A549 (cell line): ENCODE measurements at regions not wholly inside any gene's neighbourhood (a gene's known extent, or its start where the extent isn't known, plus 50 kb on each side); places are given as distances from the start of the nearest gene placed in this dataset.

Source experiments
- ATAC-seq, 2 experiments: fragments of 200-7000 bp in 1 of 2; fragments of >200 bp in 1 of 2; cut with Nextera tagmentation in 1 of 2; cut with Tn5 transposase in 1 of 2; 3 replicates each; pipeline versions ENCODE4 v1.8.0 to v1.9.1; 2018 to 2020; ENCODE audit warnings: mild to moderate bottlenecking in 1 of 2, moderate library complexity in 1 of 2
- CTCF ChIA-PET: fragments of 300-600 bp; sonication (Branson Sonifier 250); formaldehyde crosslinking; extraction: SDS; loops from one replicate; lab custom pipeline; 2021; ENCODE audit warnings: antibody characterized with exemption, inconsistent platforms; lab: Yijun Ruan, JAX
- POLR2A ChIA-PET: fragments of 350-600 bp; formaldehyde crosslinking; extraction: SDS; loops from one replicate; lab custom pipeline; 2021; ENCODE audit warnings: antibody characterized with exemption, inconsistent platforms; lab: Yijun Ruan, JAX
- DNase-seq, 2 experiments: peaks; one replicate each; pipeline versions ENCODE4 v3.0.0 to v3.0.0-alpha.2; 2011 to 2016; ENCODE audit warnings: low read depth in 1 of 2, low spot score in 1 of 2
- FAIRE-seq: peaks from 2 replicates; lab custom pipeline; 2011; peaks lifted over from hg19 to GRCh38; lab: Jason Lieb, UNC
- H3K27ac ChIP-seq, 2 experiments: fragments of >200 bp; sonication (Bioruptor Twin); formaldehyde crosslinking; 3 replicates each; pipeline ENCODE4 v1.5.1; 2016 to 2017
- H3K4me1 ChIP-seq: fragments of >200 bp; sonication (Bioruptor Twin); formaldehyde crosslinking; 3 replicates; pipeline ENCODE4 v1.6.1; 2016
- H3K4me2 ChIP-seq: fragments of >200 bp; sonication (Bioruptor Twin); formaldehyde crosslinking; 3 replicates; pipeline ENCODE4 v1.6.1; 2016
- H3K4me3 ChIP-seq: fragments of >200 bp; sonication (Bioruptor Twin); formaldehyde crosslinking; 3 replicates; pipeline ENCODE4 v1.5.1; 2016
- H3K9me3 ChIP-seq: fragments of >200 bp; sonication (Bioruptor Twin); formaldehyde crosslinking; 3 replicates; pipeline ENCODE4 v1.6.1; 2016
- ATOH8 ChIP-seq: fragments of 250-450 bp; sonication (Bioruptor Pico); IDR thresholded peaks from 2 replicates; pipeline ENCODE4 v1.5.0; 2020; ENCODE audit warnings: low read depth, mild to moderate bottlenecking, moderate library complexity
- BCL3 ChIP-seq: fragments of >200 bp; sonication (Bioruptor Twin); formaldehyde crosslinking; IDR thresholded peaks from 3 replicates; pipeline ENCODE4 v1.6.1; 2016
- BHLHE40 ChIP-seq: IDR thresholded peaks from 2 replicates; pipeline ENCODE4 v1.6.1; 2012; ENCODE audit warnings: low read depth, low read length, inconsistent platforms
- CBX2 ChIP-seq: fragments of 200-600 bp; sonication (generic); IDR thresholded peaks from 2 replicates; pipeline ENCODE4 v1.6.1; 2016; ENCODE audit warnings: low read depth, mild to moderate bottlenecking, borderline replicate concordance
- CHD4 ChIP-seq: fragments of 200-600 bp; sonication (generic); IDR thresholded peaks from 2 replicates; pipeline ENCODE4 v1.6.1; 2016; ENCODE audit warnings: antibody characterized with exemption, mild to moderate bottlenecking, borderline replicate concordance
- CTCF ChIP-seq: fragments of >200 bp; sonication (Bioruptor Twin); formaldehyde crosslinking; IDR thresholded peaks from 3 replicates; pipeline ENCODE4 v1.5.1; 2016
- EP300 ChIP-seq, 2 experiments: fragments of >200 bp; sonication (Bioruptor Twin); formaldehyde crosslinking; IDR thresholded peaks; 2 replicates in 1 of 2; 3 replicates in 1 of 2; pipeline ENCODE4 v1.6.1; 2016 to 2017
- FOSL2 ChIP-seq, 2 experiments: fragments of 450-650 bp in 1 of 2; fragments of >200 bp in 1 of 2; sonication (Bioruptor Twin) in 1 of 2; formaldehyde crosslinking; IDR thresholded peaks; 2 replicates each; pipeline versions ENCODE4 v1.5.0 to v1.6.1; 2016 to 2020; ENCODE audit warnings: mild to moderate bottlenecking in 1 of 2, moderate library complexity in 1 of 2
- GATA3 ChIP-seq: IDR thresholded peaks from 2 replicates; pipeline ENCODE4 v1.6.1; 2012; ENCODE audit warnings: borderline replicate concordance
- HDAC2 ChIP-seq: fragments of 200-600 bp; sonication (generic); IDR thresholded peaks from 2 replicates; pipeline ENCODE4 v1.6.1; 2016
- HEYL ChIP-seq: fragments of 250-450 bp; sonication (Bioruptor Pico); IDR thresholded peaks from 2 replicates; pipeline ENCODE4 v1.8.0; 2021; ENCODE audit warnings: mild to moderate bottlenecking, moderate library complexity
- HOXB13 ChIP-seq: fragments of 250-450 bp; sonication (Bioruptor Pico); IDR thresholded peaks from 2 replicates; pipeline ENCODE4 v1.5.0; 2020; ENCODE audit warnings: low read depth, mild to moderate bottlenecking, moderate library complexity
- JUN ChIP-seq, 2 experiments: fragments of >200 bp; sonication (Bioruptor Twin); formaldehyde crosslinking; IDR thresholded peaks; 2 replicates in 1 of 2; 3 replicates in 1 of 2; pipeline ENCODE4 v1.6.1; 2016 to 2017
- JUNB ChIP-seq: fragments of >200 bp; sonication (Bioruptor Twin); formaldehyde crosslinking; IDR thresholded peaks from 2 replicates; pipeline ENCODE4 v1.6.1; 2016
- MAX ChIP-seq: IDR thresholded peaks from 2 replicates; pipeline ENCODE4 v1.6.1; 2012
- MAZ ChIP-seq: fragments of 150-350 bp; IDR thresholded peaks from 2 replicates; pipeline ENCODE4 v1.6.1; 2014; ENCODE audit warnings: antibody characterized with exemption, low read depth, low read length, borderline replicate concordance
- MYC ChIP-seq: IDR thresholded peaks from 2 replicates; pipeline ENCODE4 v1.6.1; 2012; ENCODE audit warnings: mild to moderate bottlenecking, inconsistent platforms, low read length, improper control_type of control experiment, borderline replicate concordance
- NFE2L2 ChIP-seq: fragments of 150-350 bp; conservative IDR thresholded peaks from 2 replicates; pipeline ENCODE4 v1.6.1; 2014; ENCODE audit warnings: low read length
- PBX3 ChIP-seq: IDR thresholded peaks from 2 replicates; pipeline ENCODE4 v1.6.1; 2012
- RARB ChIP-seq: fragments of 250-450 bp; sonication (Bioruptor Pico); IDR thresholded peaks from 2 replicates; pipeline ENCODE4 v1.8.0; 2021; ENCODE audit warnings: mild to moderate bottlenecking, moderate library complexity
- RCOR1 ChIP-seq: fragments of 150-350 bp; IDR thresholded peaks from 2 replicates; pipeline ENCODE4 v1.6.1; 2014; ENCODE audit warnings: antibody characterized with exemption, low read length, low read depth
- RNF2 ChIP-seq: fragments of 200-600 bp; sonication (generic); IDR thresholded peaks from 2 replicates; pipeline ENCODE4 v1.6.1; 2016; ENCODE audit warnings: low read depth, mild to moderate bottlenecking, antibody characterized with exemption, moderate library complexity, borderline replicate concordance
- SMC3 ChIP-seq: fragments of >200 bp; sonication (Bioruptor Twin); formaldehyde crosslinking; IDR thresholded peaks from 3 replicates; pipeline ENCODE4 v1.6.1; 2018; ENCODE audit warnings: inconsistent platforms
- TFCP2L1 ChIP-seq: fragments of 250-450 bp; sonication (Bioruptor Pico); IDR thresholded peaks from 2 replicates; pipeline ENCODE4 v1.5.0; 2021; ENCODE audit warnings: mild to moderate bottlenecking
- TP53 ChIP-seq: fragments of 250-450 bp; sonication (Bioruptor Pico); IDR thresholded peaks from 2 replicates; pipeline ENCODE4 v1.5.0; 2021; ENCODE audit warnings: mild to moderate bottlenecking, moderate library complexity
- ZFP36 ChIP-seq: fragments of 450-650 bp; IDR thresholded peaks from 2 replicates; pipeline ENCODE4 v1.6.1; 2014; ENCODE audit warnings: borderline replicate concordance; ENCODE audit not compliant: partially characterized antibody
- ZNF302 ChIP-seq: fragments of 250-450 bp; sonication (Bioruptor Pico); IDR thresholded peaks from 2 replicates; pipeline ENCODE4 v1.9.0; 2021; ENCODE audit warnings: inconsistent platforms, mild to moderate bottlenecking, moderate library complexity
- ZSCAN20 ChIP-seq: fragments of 250-450 bp; sonication (Bioruptor Pico); IDR thresholded peaks from 2 replicates; pipeline ENCODE4 v1.8.0; 2022; ENCODE audit warnings: mild to moderate bottlenecking, moderate library complexity
- WGBS: methylation state at CpG from one replicate; pipeline ENCODE4 v1.1.6; 2017; ENCODE audit errors: missing lambda C conversion rate; 5-methylcytosine and 5-hydroxymethylcytosine counted together

- no peak for FAIRE-seq
- ChIA-PET CTCF (interaction anchor here (1.5 kb wide), 1 partner anchor 153 kb away, joined by 4 read pairs; no protein-coding TSS in a partner anchor), POLR2A (no interaction called here)
- WGBS = 92% methylated on average over 1 of the region's 1 CpG
- peaks cover 53% of the 10 kb centered on the region for H3K4me1 ChIP-seq
- no peak overlapping the region for H3K4me2 ChIP-seq
- no peak overlapping the region for H3K4me3 ChIP-seq
- H3K9me3 ChIP-seq = no peaks in the 10 kb centered on the region
- ATAC-seq = no peak
- TF ChIP-seq GATA3 = no peak
- no peak for TF ChIP-seq SMC3
- TF ChIP-seq PBX3 = no peak
- no peak for TF ChIP-seq JUNB
- no peak for TF ChIP-seq RARB (CRISPR knock-in tag)
- TF ChIP-seq HDAC2 = no peak
- TF ChIP-seq MAZ = no peak
- no peak for TF ChIP-seq ZSCAN20 (CRISPR knock-in tag)
- TF ChIP-seq EP300 (IDR thresholded peaks at IDR 0.05) = no peak
- TF ChIP-seq BHLHE40 = no peak
- no peak for DNase-seq
- peak overlapping the region; percentile 72 to 86 for H3K27ac ChIP-seq
Measured at GRCh38 chr17:69760562-69760961, 314.5 kb upstream of the KCNJ16 start.

- CTCF ChIA-PET = no interaction called here
- no peaks in the 10 kb centered on the region for H3K9me3 ChIP-seq
- no peak overlapping the region for H3K4me3 ChIP-seq
- H3K27ac ChIP-seq = peak overlapping the region; percentile 72 to 86
- ATAC-seq = no peak
- peaks cover 53% of the 10 kb centered on the region for H3K4me1 ChIP-seq
- peak overlapping the region; percentile 75 for H3K4me2 ChIP-seq
- no peak for DNase-seq
- WGBS = 29% methylated on average over 1 of the region's 1 CpG
- POLR2A ChIA-PET = no interaction called here
- TF ChIP-seq HEYL (CRISPR knock-in tag) (no peak), CHD4 (no peak), PBX3 (no peak)
- FAIRE-seq = no peak
Measured at GRCh38 chr17:69761011-69761410, 314.0 kb upstream of the KCNJ16 start.

- H3K9me3 ChIP-seq = no peaks in the 10 kb centered on the region
- DNase-seq (peak; percentile 77 to 96), ATAC-seq (peak; percentile 93 to 96), FAIRE-seq (peak; percentile 100)
- ChIA-PET POLR2A (interaction anchor here (0.7 kb wide), 1 partner anchor 153 kb away, joined by 3 read pairs; no protein-coding TSS in a partner anchor), CTCF (interaction anchor here (1.1 to 1.3 kb wide), 4 partner anchors 17 to 193 kb away, joined by 3 to 6 read pairs (median 5); no protein-coding TSS in a partner anchor)
- 25% methylated on average over 4 of the region's 4 CpGs for WGBS
- H3K27ac ChIP-seq = peak overlapping the region; percentile 82 to 86
- no peak overlapping the region for H3K4me3 ChIP-seq
- peak overlapping the region; percentile 75 for H3K4me2 ChIP-seq
- H3K4me1 ChIP-seq = peaks cover 53% of the 10 kb centered on the region
- TF ChIP-seq NFE2L2 (no peak), BCL3 (peak; percentile 99), RNF2 (no peak), HOXB13 (CRISPR knock-in tag) (peak; percentile 77; the same call in 1 of the 2 replicates), MAX (peak; percentile 85), CBX2 (no peak), ATOH8 (peak; percentile 83), RCOR1 (no peak), TFCP2L1 (peak; percentile 82; the same call in 1 of the 2 replicates), SMC3 (peak; percentile 77), TP53 (CRISPR knock-in tag) (0 out of 2 replicates have a peak, but pooled peaks have one; percentile 34), FOSL2 (IDR thresholded peaks at IDR 0.05) (peak; percentile 98), FOSL2 (CRISPR knock-in tag; IDR thresholded peaks at IDR 0.05) (peak; percentile 100), ZNF302 (CRISPR knock-in tag) (no peak; the same call in 1 of the 2 replicates), MYC (0 out of 2 replicates have a peak, but pooled peaks have one; percentile 24), ZFP36 (peak; percentile 42), CTCF (no peak), GATA3 (peak; percentile 97), JUN (IDR thresholded peaks at IDR 0.05) (peak; percentile 98 to 99), ZSCAN20 (CRISPR knock-in tag) (no peak)
Measured at GRCh38 chr17:69761767-69762321, 313.2 kb upstream of the KCNJ16 start.
